ENCODE measurements at regions not wholly inside any gene's neighbourhood (a gene's known extent, or its start where the extent isn't known, plus 50 kb on each side); places are given as distances from the start of the nearest gene placed in this dataset.

DNA sequence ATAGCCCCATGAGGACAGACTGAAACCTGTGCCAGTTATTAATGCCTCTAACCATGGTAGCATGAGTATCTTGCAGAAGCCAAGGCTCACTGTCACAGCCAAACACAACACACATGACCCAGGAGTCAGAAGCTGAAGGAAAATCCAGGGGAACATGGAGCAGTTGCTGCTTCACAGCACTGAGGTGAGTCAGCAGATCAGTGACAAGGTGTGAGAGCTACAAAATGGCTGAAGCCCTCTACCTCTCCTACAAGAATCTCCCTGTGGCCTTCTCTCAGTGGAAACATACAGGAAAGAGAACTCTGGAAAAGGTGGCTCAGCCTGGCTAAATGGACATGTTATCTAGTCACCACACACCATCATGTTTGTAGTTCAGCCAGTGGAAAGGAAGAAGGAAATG, 93.5 kb downstream of the NAB1 start:
- no peak overlapping the region for H3K4me3 ChIP-seq
- no peak for DNase-seq (ENCODE audit: low spot score)
- peaks cover 0 to 9% of the 10 kb centered on the region in 2 donors for H3K4me1 ChIP-seq
- no peak overlapping the region for H3K27ac ChIP-seq
- no peaks in the 10 kb centered on the region for H3K27me3 ChIP-seq
- TF ChIP-seq CTCF (IDR thresholded peaks at IDR 0.05): no peak
- H3K36me3 ChIP-seq: no peaks in the 10 kb centered on the region
- H3K9me3 ChIP-seq: no peaks in the 10 kb centered on the region

- Histone ChIP-seq H3K36me3 (no peaks in the 10 kb centered on the region), H3K9me3 (no peaks in the 10 kb centered on the region), H3K27me3 (no peaks in the 10 kb centered on the region), H3K4me3 (no peak overlapping the region), H3K4me1 (peaks cover 0 to 9% of the 10 kb centered on the region in 2 donors), H3K27ac (no peak overlapping the region)
- no peak for DNase-seq (ENCODE audit: low spot score)
- TF ChIP-seq CTCF (IDR thresholded peaks at IDR 0.05): no peak
Measured at GRCh38 chr2:190744041-190744440, 95.2 kb downstream of the NAB1 start.

DNA sequence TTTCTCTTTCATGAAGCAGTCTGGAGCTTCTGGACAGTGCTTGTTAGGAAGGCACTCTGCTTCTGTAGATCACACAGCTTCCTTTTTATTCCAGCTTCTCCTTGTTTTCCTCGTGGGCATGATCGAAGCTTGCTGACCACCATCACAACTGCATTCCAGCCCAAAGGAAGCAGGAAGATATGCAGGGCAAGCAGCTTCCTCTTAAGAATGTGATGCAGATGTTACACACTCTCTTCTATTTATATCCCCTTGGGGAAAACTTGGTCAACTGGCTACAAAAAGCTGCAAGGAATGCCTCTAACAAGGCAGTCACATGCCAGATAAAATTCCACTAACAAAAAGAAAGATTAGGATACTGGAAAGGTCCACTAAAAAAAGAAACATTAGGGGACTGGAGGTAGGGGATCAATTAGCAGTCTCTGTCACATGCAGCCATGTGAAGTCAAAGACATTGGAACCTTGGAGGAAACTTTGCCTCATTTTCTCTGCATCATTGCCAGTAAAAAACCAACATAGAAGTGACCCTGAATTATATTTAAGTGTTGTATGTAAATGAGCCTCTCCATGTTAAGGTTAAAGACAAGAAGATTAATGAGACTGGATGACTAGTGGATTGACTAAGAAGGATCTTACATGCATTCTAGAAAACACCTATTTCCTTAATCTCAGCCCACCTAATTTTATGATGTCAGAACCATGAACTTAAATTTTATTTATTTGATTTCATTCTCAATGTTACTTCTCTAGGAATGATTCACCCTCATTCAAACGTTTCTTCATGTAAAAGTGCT, 98.3 kb downstream of the NAB1 start:
- Histone ChIP-seq H3K4me1 (peaks cover 0 to 9% of the 10 kb centered on the region in 2 donors), H3K4me3 (no peak overlapping the region), H3K9me3 (no peaks in the 10 kb centered on the region), H3K27me3 (no peaks in the 10 kb centered on the region), H3K36me3 (no peaks in the 10 kb centered on the region), H3K27ac (peak overlapping the region in 1 of 2 donors; percentile 12)
- no peak for DNase-seq (ENCODE audit: low spot score)
- TF ChIP-seq CTCF (IDR thresholded peaks at IDR 0.05): no peak

- no peaks in the 10 kb centered on the region for H3K36me3 ChIP-seq
- no peak overlapping the region for H3K27ac ChIP-seq
- no peak for DNase-seq (ENCODE audit: low spot score)
- H3K4me3 ChIP-seq: no peak overlapping the region
- H3K4me1 ChIP-seq: peaks cover 0 to 9% of the 10 kb centered on the region in 2 donors
- no peaks in the 10 kb centered on the region for H3K27me3 ChIP-seq
- H3K9me3 ChIP-seq: peaks cover 0 to 7% of the 10 kb centered on the region in 2 donors
- TF ChIP-seq CTCF (IDR thresholded peaks at IDR 0.05): no peak
Measured at GRCh38 chr2:190748966-190749365, 100.1 kb downstream of the NAB1 start.

DNA sequence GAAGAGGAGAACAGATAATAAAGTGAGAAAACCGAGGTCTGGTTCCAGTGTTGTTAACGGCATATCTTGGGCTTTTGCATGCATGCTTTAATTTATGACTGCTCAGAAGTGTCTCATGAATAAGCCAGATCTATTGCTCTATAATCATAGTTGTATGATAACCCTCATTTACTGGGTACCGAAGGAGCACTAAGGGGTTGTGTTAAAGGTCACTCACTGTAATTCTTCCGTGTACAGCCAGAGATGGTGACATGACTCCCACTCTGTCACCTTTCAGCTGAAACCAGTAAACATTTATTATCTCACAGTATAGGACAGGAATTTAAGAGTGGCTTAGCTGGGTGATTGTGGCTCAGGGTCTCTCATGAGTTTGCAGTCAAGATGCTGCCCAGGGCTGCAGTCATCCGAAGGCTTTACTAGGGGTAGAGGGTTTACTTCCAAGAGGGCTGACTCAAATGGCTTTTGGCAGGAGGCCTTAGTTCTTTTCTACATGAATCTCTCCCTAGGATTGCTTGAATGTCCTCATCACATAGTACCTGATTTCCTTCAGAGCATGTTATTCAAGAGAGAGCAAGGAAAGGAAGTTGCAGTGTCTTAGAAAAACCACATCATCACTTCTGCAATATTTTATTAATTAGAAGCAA, 107.0 kb downstream of the NAB1 start:
- H3K27ac ChIP-seq: peak overlapping the region in 1 of 2 donors; percentile 50
- DNase-seq (ENCODE audit: low spot score): no peak
- no peaks in the 10 kb centered on the region for H3K27me3 ChIP-seq
- H3K4me1 ChIP-seq: peaks cover 0 to 3% of the 10 kb centered on the region in 2 donors
- peaks cover 0 to 7% of the 10 kb centered on the region in 2 donors for H3K9me3 ChIP-seq
- TF ChIP-seq CTCF (IDR thresholded peaks at IDR 0.05): no peak
- H3K36me3 ChIP-seq: no peaks in the 10 kb centered on the region
- H3K4me3 ChIP-seq: no peak overlapping the region

All from right atrium auricular region (tissue), 2 donors.